Bronchial epithelial cell (primary cell): ENCODE measurements at regions not wholly inside any gene's neighbourhood (a gene's known extent, or its start where the extent isn't known, plus 50 kb on each side); places are given as distances from the start of the nearest gene placed in this dataset.

Experiments used
- DNase-seq: peaks from one replicate; pipeline ENCODE4 v3.0.0-alpha.2; 2010; ENCODE audit warnings: low read depth
- FAIRE-seq: peaks from 2 replicates; lab custom pipeline; 2011; peaks lifted over from hg19 to GRCh38; lab: Jason Lieb, UNC
- H3K27me3 ChIP-seq: 2 replicates; pipeline ENCODE4 v1.5.1; 2011; ENCODE audit warnings: low read length; ENCODE audit not compliant: control insufficient read depth, insufficient read depth
- H3K36me3 ChIP-seq: 2 replicates; pipeline ENCODE4 v1.5.1; 2011; ENCODE audit warnings: low read length; ENCODE audit not compliant: control insufficient read depth, insufficient read depth
- H3K4me3 ChIP-seq: 2 replicates; pipeline ENCODE4 v1.5.1; 2011; ENCODE audit warnings: mild to moderate bottlenecking, low read depth, low read length, control low read depth
- CTCF ChIP-seq: IDR thresholded peaks from 2 replicates; pipeline ENCODE4 v1.5.1; 2011; ENCODE audit warnings: mild to moderate bottlenecking, moderate library complexity, low read length, control low read depth, inconsistent platforms; ENCODE audit not compliant: insufficient read depth, severe bottlenecking

- Histone ChIP-seq H3K27me3 (no peaks in the 10 kb centered on the region), H3K4me3 (no peak overlapping the region), H3K36me3 (no peaks in the 10 kb centered on the region)
- FAIRE-seq (no peak), DNase-seq (no peak)
- no peak for TF ChIP-seq CTCF
These were observed 556.6 kb downstream of the TRHDE start for GRCh38 chr12:72828662-72829324.

GRCh38 chr12:72829838-72830237 is 557.7 kb downstream of the TRHDE start:
- TF ChIP-seq CTCF, result no peak
- no peak for FAIRE-seq

GRCh38 chr12:72832024-72832423 is 559.9 kb downstream of the TRHDE start:
- TF ChIP-seq CTCF, result no peak

More at GRCh38 chr12:72829838-72830237, 557.7 kb downstream of the TRHDE start:
- Histone ChIP-seq H3K36me3 (no peaks in the 10 kb centered on the region), H3K4me3 (no peak overlapping the region), H3K27me3 (no peaks in the 10 kb centered on the region)
- DNase-seq, result no peak

GRCh38 chr12:72836194-72836593 is 564.0 kb downstream of the TRHDE start:
- no peak for TF ChIP-seq CTCF
- no peaks in the 10 kb centered on the region for H3K27me3 ChIP-seq
- no peak for FAIRE-seq

More at GRCh38 chr12:72832024-72832423, 559.9 kb downstream of the TRHDE start:
- no peak overlapping the region for H3K4me3 ChIP-seq
- H3K27me3 ChIP-seq, result no peaks in the 10 kb centered on the region
- FAIRE-seq (no peak), DNase-seq (no peak)
- H3K36me3 ChIP-seq, result no peaks in the 10 kb centered on the region

GRCh38 chr12:72839696-72840095 is 567.5 kb downstream of the TRHDE start:
- FAIRE-seq, result no peak
- DNase-seq, result no peak
- no peak overlapping the region for H3K4me3 ChIP-seq

More at GRCh38 chr12:72836194-72836593, 564.0 kb downstream of the TRHDE start:
- Histone ChIP-seq H3K36me3 (no peaks in the 10 kb centered on the region), H3K4me3 (no peak overlapping the region)
- no peak for DNase-seq

More at GRCh38 chr12:72839696-72840095, 567.5 kb downstream of the TRHDE start:
- no peaks in the 10 kb centered on the region for H3K36me3 ChIP-seq
- no peak for TF ChIP-seq CTCF
- no peaks in the 10 kb centered on the region for H3K27me3 ChIP-seq
